Lung microvascular endothelial cell (primary cell): ENCODE measurements at regions not wholly inside any gene's neighbourhood (a gene's known extent, or its start where the extent isn't known, plus 50 kb on each side); places are given as distances from the start of the nearest gene placed in this dataset.
"Not testable (repeated sequence)": the region's sequence is repeated elsewhere in the genome, so short reads cannot be mapped to it uniquely, and the experiment has no call there.

Experiments
- DNase-seq, 2 donors: peaks; one replicate each; pipeline versions ENCODE4 v3.0.0 to v3.0.0-alpha.2; 2010; ENCODE audit warnings: low read depth in 2 of 2

DNA sequence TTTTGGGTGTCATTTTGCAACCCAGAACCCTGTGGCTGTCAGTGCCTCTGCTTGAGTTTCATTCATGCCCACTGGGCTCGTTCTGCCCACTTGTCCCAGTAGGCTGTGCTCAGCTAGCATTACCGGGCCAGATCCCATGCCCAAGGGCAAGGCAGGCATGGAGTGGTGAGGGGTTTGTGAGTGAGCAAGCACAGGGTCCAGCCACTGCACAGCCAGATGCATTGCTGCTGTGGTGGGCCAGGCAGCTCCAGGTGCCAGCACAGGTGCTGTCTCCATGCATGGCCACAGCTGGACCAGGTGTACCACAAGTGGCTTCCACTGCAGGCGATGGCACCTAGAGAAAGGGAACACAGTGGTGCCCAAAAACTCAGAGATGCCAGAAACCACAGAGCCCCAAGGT is 1671.2 kb downstream of the OLFM4 start:
- DNase-seq: no peak

- DNase-seq: no peak
Observed at GRCh38 chr13:54705738-54706137, 1677.1 kb downstream of the OLFM4 start.

DNA sequence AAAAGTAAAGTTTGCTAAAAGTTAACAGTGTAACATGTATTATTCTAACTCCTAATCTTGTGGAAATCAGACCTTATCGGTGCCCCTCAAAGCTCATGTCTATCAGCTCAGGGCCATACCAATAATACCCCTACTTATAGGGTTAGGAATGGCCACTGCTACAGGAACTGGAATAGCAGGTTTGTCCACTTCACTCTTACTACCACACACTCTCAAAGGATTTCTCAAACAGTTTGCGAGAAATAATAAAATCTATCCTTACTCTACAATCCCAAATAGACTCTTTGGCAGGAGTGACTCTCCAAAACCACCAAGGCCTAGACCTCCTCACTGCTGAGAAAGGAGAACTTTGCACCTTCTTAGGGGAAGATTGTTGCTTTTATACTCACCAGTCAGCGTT is 1677.7 kb downstream of the OLFM4 start:
- DNase-seq: no peak

DNA sequence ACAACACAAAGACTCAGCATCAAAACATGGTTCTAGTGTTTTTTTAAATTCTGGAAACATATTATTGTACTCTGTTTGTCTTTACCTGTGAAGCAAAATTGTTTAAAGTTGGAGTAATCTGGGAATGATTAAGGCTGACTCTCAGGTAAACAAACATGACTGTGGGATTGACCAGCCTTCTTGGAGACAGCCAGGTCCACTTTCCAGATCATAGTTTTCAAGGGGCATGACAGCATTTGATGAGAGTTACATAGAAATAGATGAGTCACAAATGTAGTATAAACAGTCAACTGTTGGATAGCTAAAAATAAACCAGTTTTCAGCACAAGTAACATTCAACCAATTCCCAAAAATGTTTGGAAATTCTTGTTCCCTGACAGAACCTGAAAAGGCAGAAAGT is 1680.9 kb downstream of the OLFM4 start:
- no peak for DNase-seq

- DNase-seq: no peak
Observed at GRCh38 chr13:54733639-54734038, 1705.0 kb downstream of the OLFM4 start.

DNA sequence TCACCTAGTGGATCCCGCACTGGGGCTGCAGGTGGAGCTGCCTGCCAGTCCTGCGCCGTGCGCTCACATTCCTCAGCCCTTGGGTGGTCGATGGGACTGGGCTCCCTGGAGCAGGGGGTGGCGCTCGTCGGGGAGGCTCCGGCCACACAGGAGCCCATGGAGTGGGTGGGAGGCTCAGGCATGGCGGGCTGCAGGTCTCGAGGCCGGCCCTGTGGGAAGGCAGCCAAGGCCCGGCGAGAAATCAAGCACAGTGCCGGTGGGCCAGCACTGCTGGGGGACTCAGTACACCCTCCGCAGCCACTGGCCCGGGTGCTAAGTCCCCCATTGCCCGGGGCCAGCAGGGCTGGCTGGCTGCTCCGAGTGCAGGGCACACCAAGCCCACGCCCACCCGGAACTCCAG is 1708.6 kb downstream of the OLFM4 start:
- not testable (repeated sequence) for DNase-seq

DNA sequence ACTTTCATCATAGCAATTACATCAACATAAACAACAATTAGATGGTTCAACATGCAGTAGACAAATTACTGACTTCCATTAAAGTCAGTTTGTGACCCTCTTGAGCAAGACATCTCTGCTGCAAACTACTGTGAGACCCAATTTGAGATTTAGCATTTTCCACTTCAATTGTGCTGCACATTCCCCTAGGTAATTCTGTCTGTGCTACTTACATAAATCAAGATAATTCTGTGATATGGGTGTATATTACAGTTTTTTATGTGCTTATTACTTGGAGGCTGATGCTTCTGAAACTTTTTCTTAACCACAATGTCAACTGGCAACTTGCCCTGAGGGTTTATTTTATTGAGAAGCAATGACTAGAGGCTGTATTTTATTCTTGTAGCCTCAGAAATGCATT is 1714.4 kb downstream of the OLFM4 start:
- no peak for DNase-seq

- no peak for DNase-seq
Observed at GRCh38 chr13:54744747-54745146, 1716.1 kb downstream of the OLFM4 start.

DNA sequence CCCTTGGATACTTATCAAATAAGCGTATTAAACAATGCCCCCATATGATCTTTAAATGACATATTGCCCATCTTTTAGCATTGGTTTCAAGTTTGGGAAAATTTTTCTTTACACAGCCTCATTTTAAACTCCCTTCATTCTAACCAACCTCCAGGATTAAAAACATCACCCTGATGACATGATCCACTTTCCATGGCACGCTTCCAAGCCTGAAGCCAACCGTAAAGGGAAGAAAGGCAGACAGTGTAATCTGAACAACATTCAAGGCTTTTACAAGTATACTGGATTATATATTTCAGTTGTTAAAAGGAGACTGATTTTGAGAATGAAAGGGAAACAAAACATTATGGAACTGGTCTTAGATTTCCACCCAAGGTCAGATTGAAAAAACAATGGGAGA is 1721.9 kb downstream of the OLFM4 start:
- DNase-seq: no peak

DNA sequence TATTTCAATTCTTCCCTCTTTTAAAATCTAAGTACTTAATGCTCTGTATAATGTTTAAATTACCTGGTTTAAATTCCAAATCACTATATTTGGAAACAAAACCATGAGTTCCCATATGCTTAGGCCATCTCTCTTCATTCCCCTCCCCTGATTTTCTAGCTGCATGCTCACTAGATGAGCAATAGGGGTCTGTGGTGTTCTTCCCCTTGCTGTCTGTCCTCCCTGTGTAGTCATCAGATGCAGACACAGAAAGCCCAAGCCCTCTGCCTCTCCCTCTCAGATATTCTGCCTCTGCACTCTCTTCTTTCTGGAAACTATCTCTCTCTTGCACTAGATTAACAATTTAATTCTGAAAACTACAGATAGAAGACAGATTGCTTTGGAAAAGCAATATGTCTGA is 1730.2 kb downstream of the OLFM4 start:
- DNase-seq: no peak

- no peak for DNase-seq
Observed at GRCh38 chr13:54768214-54768613, 1739.6 kb downstream of the OLFM4 start.

GRCh38 chr13:54775501-54776191 is 1747.0 kb downstream of the OLFM4 start:
- no peak for DNase-seq

- no peak for DNase-seq
Observed at GRCh38 chr13:54787754-54788153, 1759.1 kb downstream of the OLFM4 start.

- no peak for DNase-seq
Observed at GRCh38 chr13:54799621-54800226, 1771.1 kb downstream of the OLFM4 start.

DNA sequence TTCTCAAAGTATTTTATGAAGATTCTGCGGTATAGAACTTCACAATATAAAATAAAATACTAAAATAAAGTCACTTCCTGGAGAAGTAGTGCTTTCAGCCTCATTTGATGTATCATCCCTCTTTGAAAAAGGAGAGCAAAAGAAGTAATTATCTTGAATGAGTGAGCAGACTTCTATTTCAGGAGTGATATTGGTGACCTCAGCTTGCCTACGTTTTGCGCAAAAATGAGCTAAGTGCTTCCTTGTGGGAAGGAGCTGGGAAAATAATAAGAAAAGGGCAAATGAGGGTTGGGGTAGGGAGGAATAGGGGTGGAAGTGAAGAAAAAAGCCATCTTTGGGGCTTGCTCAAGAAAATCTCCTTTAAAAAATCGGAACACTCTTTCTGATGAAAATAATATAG is 1773.6 kb downstream of the OLFM4 start:
- DNase-seq: no peak

DNA sequence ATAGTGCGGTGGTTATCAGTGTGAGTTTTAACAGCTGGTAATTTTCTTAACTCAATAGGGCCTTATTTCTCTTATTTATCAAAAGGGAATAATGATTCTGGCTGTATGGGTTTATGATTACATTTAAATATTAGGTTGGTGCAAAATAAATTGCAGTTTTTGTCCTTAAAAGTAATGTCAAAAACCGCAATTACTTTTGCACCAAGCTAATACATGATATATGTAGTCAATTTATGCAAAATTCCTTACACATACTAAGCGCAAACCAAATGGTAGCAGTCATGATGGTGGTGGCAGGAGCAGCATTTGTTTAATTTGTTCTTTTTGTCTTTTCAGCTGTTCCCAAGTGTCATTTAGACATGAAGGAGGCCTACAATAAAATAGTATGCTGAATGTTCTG is 1777.1 kb downstream of the OLFM4 start:
- DNase-seq: no peak

DNA sequence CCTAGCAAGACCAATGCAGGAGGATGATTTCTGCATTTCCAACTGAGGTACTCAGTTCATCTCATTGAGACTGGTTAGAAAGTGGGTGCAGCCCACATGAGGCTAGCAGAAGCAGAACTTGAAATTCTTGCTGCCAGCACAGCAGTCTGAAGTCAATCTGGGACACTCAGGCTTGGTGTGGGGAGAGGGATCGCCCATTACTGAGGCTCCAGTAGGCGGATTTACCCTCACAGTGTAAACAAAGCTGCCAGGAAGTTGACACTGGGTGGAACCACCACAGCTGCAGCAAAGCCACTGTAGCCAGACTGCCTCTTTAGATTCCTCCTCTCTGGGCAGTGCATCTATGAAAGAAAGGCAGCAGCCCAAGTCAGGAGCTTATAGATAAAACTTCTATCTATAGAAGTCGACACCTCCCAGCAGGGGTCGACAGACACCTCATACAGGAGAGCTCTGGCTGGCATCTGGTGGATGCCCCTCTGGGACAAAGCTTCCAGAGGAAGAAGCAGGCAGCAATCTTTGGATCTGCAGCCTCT is 1793.4 kb downstream of the OLFM4 start:
- not testable (repeated sequence) for DNase-seq

GRCh38 chr13:54829391-54830068 is 1800.9 kb downstream of the OLFM4 start:
- not testable (repeated sequence) for DNase-seq

DNA sequence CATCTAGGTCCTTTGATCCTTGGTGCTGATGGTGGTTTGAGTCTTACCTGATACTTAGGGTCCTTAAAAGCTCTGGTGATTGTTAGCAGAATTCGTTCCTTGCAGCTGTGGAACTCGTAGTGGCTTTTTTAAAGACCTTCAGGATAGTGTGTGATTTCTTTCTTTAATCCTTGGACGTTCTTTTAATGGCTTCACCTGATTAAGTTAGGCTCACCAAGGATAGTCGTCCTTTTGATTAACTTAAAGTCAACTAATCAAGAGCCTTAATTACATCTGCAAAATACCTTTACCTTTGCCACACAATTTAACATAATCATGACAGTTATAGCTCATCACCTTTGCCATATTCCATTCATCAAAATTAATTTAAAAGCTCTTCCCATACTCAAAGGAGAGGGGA is 1807.7 kb downstream of the OLFM4 start:
- DNase-seq: no peak

- DNase-seq: no peak
Observed at GRCh38 chr13:54841682-54842081, 1813.1 kb downstream of the OLFM4 start.

- no peak for DNase-seq
Observed at GRCh38 chr13:54845351-54845965, 1816.8 kb downstream of the OLFM4 start.

DNA sequence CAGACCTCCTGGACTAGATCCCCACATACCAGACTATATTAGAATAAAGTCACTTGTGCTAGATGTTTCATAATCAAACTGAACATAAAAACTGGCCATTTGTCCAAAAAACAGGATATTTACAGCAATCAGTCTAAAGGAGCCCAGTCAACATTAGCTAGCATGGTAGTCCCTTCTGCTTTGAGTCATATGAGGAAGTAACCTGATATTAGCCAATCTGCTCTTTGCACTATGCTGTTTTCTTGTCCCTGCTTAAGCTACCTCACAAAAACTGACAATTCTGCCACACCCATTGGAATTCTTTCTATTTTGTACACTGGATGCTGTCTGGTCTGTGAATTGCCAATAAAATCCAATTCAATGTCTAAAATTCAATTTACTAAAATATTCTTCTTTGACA is 1824.2 kb downstream of the OLFM4 start:
- DNase-seq: no peak
